NCI-H446 (cell line): ENCODE measurements at regions not wholly inside any gene's neighbourhood (a gene's known extent, or its start where the extent isn't known, plus 50 kb on each side); places are given as distances from the start of the nearest gene placed in this dataset.
"Not testable (repeated sequence)": the region's sequence is repeated elsewhere in the genome, so short reads cannot be mapped to it uniquely, and the experiment has no call there.

ENCODE experiments used
- DNase-seq, 2 experiments: peaks; one replicate each; lab custom pipeline; 2025; lab: John Stamatoyannopoulos, UW

GRCh38 chr15:95737060-95737459 is 593.4 kb upstream of the NR2F2 start:
- DNase-seq: no peak

DNA sequence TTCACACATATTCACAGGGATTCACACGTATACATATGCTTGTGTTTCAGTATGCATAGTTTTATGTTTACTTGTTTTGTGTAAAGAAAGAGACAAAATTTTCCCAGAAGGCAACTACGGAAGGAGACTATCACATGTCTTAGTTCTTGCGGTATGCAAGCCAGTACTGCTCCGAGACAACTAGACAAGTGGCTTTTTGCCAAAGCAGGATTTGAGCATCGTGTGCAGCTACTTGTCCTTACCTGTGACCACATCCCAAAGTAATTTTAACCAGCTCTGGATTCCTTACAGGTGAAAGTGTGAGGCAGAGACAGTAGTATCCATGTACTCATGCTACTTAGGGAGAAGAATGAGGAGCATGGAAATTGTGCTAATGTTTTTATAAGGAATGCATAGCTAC is 591.4 kb upstream of the NR2F2 start:
- DNase-seq: no peak

DNA sequence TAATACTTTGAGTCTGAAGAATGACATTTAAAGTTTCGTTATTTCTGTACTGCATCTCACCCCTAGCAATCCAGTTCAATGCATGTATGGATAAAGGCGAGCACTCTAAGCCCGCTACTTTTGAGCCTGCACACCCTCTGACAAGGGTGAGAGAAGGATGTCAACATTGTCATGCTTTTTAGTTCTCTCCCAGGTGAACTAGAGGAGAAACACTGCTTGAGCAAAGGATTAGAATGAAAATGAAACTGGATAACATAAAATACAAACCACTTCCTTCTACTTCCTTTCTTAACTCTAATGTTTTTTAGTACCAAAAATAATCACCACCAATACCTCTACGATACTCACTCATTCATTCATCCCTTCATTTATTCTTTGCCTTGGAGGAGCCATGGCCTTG is 588.7 kb upstream of the NR2F2 start:
- DNase-seq: no peak

- no peak for DNase-seq
Measured at GRCh38 chr15:95742256-95742655, 588.2 kb upstream of the NR2F2 start.

DNA sequence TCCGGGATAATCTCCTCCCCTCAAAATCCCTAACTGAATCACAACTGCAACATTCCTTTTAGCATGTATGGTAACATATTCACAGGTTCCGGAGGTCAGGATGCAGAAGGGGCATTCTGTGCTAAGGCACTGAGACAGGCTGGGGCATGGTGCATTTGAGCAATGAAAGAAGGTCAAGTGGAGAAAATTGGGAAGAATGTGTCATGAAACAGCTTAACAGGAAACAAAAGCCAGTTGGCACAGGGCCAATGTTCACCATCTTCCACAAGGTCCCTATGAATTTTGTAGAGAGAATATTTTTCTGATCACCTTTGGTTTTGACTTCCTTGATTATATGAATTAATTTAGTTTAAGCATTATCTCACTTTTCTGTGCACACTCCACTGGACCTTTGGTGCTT is 587.7 kb upstream of the NR2F2 start:
- DNase-seq: no peak

DNA sequence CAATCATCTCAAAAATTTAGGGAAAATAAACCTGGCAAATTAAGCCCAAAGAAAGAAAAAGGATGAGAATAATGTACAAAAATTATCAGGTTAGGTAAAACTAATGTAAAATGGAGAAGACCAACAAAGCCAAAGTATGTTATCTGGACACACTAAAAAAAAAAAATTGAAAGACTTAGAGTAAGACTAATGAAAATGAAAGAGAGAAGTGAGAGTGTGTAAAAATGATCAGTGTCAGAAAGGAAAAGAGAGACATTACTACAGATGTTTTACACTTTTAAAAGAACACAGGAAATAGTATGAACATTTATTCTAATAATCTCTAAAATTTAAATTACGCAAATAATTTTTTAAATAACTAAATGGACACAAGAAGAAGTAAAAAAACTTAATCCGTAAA is 573.3 kb upstream of the NR2F2 start:
- DNase-seq: no peak

DNA sequence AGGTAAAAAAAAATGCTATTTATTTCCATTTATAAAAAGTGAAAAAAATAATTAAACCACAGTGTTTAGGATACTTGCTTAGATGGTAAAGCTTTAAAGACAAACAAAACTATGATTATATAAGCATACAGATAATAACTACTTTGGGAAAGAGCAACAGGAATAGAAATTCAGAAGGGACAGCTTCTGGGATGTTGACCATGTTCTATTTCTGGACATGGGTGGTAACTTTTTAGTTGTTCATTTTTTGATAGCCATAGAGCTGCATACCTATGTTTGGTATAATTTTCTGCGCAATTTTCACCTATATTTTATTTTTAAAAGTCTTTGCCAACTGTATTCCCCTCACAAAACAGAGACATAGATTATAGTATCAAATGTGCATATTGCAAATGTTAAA is 572.0 kb upstream of the NR2F2 start:
- DNase-seq: no peak

DNA sequence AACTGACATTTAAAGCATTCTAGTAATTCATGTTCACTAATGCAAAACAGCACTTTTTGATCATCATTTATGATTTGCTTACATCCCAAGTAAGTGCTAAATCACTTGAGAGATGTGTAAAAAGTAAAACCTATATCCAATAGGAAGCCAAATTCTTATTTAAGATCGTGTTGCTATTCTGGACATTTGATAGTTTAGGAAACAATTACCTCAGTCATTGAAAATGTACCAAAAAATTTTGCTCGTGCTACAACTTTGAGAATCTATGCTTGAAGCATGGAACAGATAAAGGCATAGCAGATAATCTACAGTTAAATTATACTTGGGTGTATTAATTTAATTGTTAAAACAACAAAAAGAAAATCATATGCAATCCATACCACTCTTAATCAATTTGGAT is 571.6 kb upstream of the NR2F2 start:
- no peak for DNase-seq

GRCh38 chr15:95760508-95760907 is 570.0 kb upstream of the NR2F2 start:
- no peak for DNase-seq

GRCh38 chr15:95761501-95762165 is 568.9 kb upstream of the NR2F2 start:
- no peak for DNase-seq

DNA sequence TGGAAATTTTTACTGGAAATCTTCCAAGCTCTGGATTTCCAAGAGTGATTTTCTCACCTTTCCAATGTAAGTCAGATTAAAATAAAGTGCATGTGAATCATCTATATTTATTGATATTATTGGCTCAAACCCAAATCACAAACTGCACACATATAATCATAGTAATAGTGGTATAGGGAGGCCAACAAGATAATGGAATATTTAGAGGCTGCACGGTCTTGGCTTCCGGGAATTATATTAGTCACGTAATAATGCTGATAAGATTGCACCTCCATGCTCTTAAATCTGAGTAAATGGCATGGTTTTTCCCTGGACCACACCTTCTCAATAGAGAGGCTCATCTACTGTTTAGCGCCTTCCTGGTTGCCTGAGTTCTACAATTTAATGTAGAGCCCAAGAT is 567.1 kb upstream of the NR2F2 start:
- DNase-seq: no peak

GRCh38 chr15:95765161-95765560 is 565.3 kb upstream of the NR2F2 start:
- DNase-seq: no peak

- DNase-seq: no peak
Measured at GRCh38 chr15:95770196-95770595, 560.3 kb upstream of the NR2F2 start.

DNA sequence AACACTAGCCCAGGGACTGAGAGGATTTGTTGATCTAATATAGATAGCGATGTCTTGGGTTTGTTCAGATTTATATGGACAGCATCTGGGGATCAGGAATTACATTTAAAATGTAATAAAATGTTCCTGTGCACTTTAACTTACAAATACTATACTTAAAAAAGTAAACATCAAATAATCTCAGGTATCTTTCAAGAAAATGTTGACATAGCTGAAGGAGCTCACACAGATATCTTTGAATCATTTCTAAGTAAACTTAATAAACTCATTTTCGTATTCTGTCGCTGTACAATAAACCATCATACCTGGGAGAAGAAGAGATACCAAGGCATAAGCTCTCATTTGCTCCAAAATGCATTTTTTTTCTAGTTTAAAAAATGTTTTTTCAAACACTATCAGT is 557.5 kb upstream of the NR2F2 start:
- DNase-seq: no peak

- DNase-seq: no peak
Measured at GRCh38 chr15:95784508-95784907, 546.0 kb upstream of the NR2F2 start.

GRCh38 chr15:95785276-95785675 is 545.2 kb upstream of the NR2F2 start:
- DNase-seq: not testable (repeated sequence)

GRCh38 chr15:95793231-95793630 is 537.3 kb upstream of the NR2F2 start:
- DNase-seq: no peak

DNA sequence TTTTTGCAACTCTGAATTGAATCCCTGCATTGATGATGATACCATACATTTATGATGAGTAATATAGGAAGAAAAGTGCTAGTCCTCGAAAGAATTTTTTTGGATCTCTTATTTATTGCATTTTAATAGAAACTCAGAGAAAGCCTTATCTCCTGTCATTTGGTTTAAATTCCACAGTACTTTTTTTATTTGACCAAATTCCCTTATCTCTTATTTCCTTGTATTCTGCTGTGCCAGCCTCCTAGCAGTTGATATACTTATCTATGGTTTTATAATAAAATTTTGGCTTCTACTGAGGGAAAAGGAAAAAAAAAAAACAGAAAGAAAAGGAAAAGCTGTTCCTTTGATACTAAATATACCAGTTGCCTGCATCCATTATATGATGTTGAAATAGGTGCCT is 535.1 kb upstream of the NR2F2 start:
- no peak for DNase-seq

GRCh38 chr15:95799286-95800200 is 531.0 kb upstream of the NR2F2 start:
- no peak for DNase-seq

DNA sequence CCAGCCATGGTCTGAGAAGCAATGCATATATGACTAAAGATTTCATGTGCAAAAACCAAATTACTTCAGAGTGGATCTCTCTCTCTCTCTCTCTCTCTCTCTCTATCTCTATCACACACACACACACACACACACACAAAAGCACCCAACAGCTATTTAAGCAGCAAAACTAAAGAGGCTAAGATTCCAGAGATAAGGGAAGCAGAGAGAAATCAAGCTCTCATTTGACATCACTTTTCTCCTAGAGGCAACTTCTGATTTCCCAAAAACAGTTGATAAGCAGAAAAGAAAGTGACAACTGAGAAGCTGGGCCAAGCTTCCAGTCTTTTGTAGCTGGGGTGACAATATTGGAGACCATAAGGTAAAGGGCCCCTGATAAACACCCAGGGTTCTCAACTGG is 526.0 kb upstream of the NR2F2 start:
- no peak for DNase-seq

DNA sequence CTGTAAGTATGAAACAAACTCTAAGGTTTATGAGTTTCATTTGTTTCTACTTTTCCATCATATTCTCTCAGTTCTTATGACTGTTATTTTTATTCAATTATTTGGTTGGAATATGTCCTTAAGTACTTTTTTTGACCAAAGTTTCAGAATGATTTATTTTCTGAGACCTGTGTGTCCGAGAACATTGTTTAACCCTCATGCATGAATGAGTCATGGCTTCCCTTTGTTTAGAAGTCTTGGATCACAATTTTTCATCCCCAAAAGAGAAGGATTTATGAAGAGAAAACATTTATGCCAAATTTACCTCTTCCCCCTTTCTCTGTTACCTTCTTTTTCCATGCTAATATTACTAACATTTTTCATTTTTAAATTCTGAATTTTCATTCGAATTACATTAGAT is 518.0 kb upstream of the NR2F2 start:
- DNase-seq: no peak

GRCh38 chr15:95814908-95815307 is 515.6 kb upstream of the NR2F2 start:
- DNase-seq: no peak

DNA sequence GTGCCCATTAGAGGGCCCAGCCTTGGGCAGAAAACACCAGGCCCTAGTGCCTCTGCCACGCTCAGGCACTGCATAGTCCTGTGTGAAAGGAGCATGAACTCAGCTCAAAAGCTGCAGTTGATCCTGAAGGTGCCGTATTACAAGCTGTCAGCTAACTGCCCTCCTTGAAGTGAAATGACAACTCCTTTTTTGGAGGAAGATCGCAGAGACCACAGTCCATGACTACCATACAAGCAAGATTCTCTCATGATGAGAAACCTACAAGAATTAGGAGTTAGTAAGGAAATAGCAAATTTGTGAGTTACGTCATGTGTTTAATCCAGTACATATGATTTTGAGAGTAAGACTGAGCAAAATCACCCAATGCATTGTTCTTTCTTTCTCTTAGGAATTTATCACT is 513.9 kb upstream of the NR2F2 start:
- DNase-seq: no peak

DNA sequence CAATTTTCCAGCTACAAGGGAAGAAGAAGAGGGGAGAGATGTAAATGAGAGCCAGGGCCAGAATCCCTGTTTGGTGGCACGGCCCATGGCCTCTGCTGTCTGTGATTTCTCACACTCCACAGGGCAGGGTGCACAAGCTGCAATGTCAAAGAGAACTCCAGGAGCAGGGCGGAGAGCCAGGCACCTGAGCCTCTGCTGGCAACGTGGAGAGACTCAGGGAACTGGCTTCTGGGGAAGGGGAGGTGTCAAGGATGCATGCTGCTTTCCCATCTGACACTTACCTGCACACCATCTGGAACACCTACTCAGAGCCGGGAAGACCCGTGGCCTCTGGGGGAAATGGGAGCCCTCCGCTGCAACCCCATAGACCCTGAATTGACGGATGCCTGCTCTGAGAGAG is 507.5 kb upstream of the NR2F2 start:
- no peak for DNase-seq
